ENCODE measurements at regions not wholly inside any gene's neighbourhood (a gene's known extent, or its start where the extent isn't known, plus 50 kb on each side); places are given as distances from the start of the nearest gene placed in this dataset.
"Not testable (repeated sequence)": the region's sequence is repeated elsewhere in the genome, so short reads cannot be mapped to it uniquely, and the experiment has no call there.

DNA sequence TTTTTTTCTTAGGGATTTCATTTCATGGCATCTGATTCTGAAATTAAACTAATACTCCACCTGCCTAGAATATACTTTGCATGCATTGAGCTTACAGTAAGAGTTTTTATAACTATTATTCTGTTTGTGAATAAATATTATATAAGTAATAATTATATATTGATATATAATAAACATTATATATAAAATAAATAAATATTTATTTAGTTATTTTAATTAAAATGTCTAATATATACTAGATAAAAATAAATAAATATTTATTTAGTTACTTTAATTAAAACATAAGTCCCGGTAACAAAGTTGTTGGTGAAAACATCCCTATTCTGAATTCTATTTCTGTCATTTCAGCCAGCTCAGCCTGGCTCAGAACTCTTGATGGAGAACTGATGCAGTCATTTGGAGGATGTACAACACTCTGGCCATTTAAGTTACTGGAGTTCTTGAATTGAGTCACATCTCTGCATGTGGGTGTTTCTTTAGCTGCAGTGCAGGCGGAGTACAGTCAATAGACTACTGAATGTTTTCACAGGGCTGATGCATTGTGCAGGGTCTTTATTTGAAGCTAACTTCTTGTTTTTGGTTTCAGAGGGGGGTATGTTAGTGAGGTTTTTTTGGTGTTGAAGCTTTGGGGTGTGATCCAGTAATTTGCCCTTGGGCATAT is 508.9 kb upstream of the ADGRB3 start:
- no peaks in the 10 kb centered on the region for H3K27me3 Mint-ChIP-seq (ENCODE audit: insufficient read depth)
- H3K36me3 Mint-ChIP-seq (ENCODE audit: low read depth) = no peaks in the 10 kb centered on the region
- no peak overlapping the region for H3K4me3 Mint-ChIP-seq
- H3K4me1 Mint-ChIP-seq (ENCODE audit: low read depth) = no peaks in the 10 kb centered on the region; the same call in 1 of the 2 replicates
- DNase-seq = no peak
- peaks cover 31% of the 10 kb centered on the region for H3K9me3 Mint-ChIP-seq
- no peak overlapping the region for H3K27ac Mint-ChIP-seq
- TF ChIP-seq, protein P1, sequence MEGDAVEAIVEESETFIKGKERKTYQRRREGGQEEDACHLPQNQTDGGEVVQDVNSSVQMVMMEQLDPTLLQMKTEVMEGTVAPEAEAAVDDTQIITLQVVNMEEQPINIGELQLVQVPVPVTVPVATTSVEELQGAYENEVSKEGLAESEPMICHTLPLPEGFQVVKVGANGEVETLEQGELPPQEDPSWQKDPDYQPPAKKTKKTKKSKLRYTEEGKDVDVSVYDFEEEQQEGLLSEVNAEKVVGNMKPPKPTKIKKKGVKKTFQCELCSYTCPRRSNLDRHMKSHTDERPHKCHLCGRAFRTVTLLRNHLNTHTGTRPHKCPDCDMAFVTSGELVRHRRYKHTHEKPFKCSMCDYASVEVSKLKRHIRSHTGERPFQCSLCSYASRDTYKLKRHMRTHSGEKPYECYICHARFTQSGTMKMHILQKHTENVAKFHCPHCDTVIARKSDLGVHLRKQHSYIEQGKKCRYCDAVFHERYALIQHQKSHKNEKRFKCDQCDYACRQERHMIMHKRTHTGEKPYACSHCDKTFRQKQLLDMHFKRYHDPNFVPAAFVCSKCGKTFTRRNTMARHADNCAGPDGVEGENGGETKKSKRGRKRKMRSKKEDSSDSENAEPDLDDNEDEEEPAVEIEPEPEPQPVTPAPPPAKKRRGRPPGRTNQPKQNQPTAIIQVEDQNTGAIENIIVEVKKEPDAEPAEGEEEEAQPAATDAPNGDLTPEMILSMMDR (IDR thresholded peaks at IDR 0.05) = no peak

DNA sequence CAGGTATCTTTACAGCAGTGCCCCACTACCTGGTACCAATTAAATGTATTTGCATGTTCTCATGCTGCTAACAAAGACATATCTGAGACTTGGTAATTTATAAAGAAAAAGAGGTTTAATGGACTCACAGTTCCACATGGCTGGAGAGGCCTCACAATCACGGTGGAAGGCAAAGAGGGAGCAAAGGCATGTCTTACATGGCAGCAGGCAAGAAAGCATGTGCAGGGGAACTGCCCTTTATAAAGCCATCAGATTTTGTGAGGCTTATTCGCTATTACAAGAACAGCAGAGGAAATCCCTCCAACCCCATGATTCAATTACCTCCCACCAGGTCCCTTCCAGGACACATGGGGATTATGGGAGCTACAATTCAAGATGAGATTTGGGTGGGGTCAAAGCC is 512.1 kb upstream of the ADGRB3 start:
- H3K27ac Mint-ChIP-seq; H3K4me3 Mint-ChIP-seq; H3K36me3 Mint-ChIP-seq (ENCODE audit: low read depth); DNase-seq; H3K4me1 Mint-ChIP-seq (ENCODE audit: low read depth); H3K27me3 Mint-ChIP-seq (ENCODE audit: insufficient read depth): not testable (repeated sequence)
- peaks cover 25% of the 10 kb centered on the region for H3K9me3 Mint-ChIP-seq

DNA sequence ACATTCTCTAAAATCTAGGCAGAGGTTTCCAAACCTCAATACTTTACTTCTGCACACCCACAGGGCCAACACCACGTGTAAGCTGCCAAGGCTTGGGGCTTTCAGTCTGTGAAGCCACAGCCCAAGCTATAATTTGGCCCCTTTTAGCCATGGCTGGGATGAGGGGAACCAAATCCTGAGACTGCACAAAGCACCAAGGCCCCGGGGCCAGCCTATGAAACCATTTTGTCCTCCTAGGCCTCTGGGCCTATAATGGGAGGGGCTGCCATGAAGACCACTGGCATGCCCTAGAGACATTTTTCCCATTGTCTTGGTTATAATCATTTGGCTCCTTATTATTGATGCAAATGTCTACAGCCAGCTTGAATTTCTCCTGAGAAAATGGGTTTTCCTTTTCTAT is 513.0 kb upstream of the ADGRB3 start:
- TF ChIP-seq, protein P1 (IDR thresholded peaks at IDR 0.05) = no peak
- peaks cover 20% of the 10 kb centered on the region for H3K9me3 Mint-ChIP-seq

DNA sequence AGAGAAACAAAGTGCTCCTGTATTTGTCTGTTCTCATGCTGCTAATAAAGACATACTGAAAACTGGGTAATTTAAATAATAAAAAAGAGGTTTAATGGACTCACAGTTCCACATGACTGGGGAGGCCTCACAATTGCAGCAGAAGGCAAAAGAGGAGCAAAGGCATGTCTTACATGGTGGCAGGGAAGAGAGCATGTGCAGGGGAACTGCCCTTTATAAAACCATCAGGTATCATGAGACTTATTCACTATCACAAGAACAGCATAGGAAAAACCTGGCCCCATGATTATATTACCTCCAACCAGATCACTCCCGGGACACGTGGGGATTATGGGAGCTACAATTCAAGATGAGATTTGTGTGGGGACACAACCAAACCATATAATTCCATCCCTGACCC is 514.1 kb upstream of the ADGRB3 start:
- H3K27ac Mint-ChIP-seq; H3K36me3 Mint-ChIP-seq (ENCODE audit: low read depth); H3K4me3 Mint-ChIP-seq; H3K27me3 Mint-ChIP-seq (ENCODE audit: insufficient read depth); DNase-seq; H3K4me1 Mint-ChIP-seq (ENCODE audit: low read depth): not testable (repeated sequence)
- peaks cover 23% of the 10 kb centered on the region for H3K9me3 Mint-ChIP-seq

More for the DNA sequence above, 513.0 kb upstream of the ADGRB3 start:
- DNase-seq = no peak
- no peaks in the 10 kb centered on the region for H3K4me1 Mint-ChIP-seq (ENCODE audit: low read depth)
- no peak overlapping the region for H3K27ac Mint-ChIP-seq
- no peak overlapping the region for H3K4me3 Mint-ChIP-seq
- H3K36me3 Mint-ChIP-seq (ENCODE audit: low read depth) = no peaks in the 10 kb centered on the region
- no peaks in the 10 kb centered on the region for H3K27me3 Mint-ChIP-seq (ENCODE audit: insufficient read depth)

DNA sequence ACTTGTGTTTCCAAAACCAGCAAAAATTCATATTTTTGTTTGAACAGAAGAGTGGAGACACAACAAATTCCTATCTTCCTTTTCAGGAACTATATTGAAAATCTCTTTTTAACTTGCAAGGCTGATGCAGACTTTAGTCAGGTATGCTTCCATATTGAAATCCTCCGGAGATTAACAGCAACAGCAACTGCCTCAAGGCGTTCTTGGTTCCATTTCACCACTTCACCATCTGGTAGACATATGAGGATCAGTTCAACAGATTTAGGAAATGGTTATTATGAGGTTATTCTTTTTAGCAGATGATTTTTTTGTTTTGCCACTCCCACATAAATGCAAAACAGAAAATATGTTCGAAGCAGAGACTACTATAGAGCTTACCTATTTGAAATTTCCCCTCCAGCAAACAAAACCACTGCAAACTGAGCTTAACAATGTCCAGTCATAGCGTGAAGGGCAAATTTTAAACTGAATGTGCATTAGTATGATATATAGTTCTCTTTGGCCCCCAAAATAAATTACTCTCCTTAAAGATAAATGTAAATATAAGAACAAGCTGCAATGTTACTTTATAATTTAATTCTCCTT is 520.5 kb upstream of the ADGRB3 start:
- DNase-seq = no peak
- TF ChIP-seq, protein P1 (IDR thresholded peaks at IDR 0.05) = no peak
- H3K36me3 Mint-ChIP-seq (ENCODE audit: low read depth) = no peaks in the 10 kb centered on the region
- no peak overlapping the region for H3K4me3 Mint-ChIP-seq
- H3K4me1 Mint-ChIP-seq (ENCODE audit: low read depth) = no peaks in the 10 kb centered on the region; the same call in 1 of the 2 replicates
- peaks cover 6% of the 10 kb centered on the region; the same call in 1 of the 2 replicates for H3K9me3 Mint-ChIP-seq
- H3K27ac Mint-ChIP-seq = no peak overlapping the region
- no peaks in the 10 kb centered on the region for H3K27me3 Mint-ChIP-seq (ENCODE audit: insufficient read depth)

DNA sequence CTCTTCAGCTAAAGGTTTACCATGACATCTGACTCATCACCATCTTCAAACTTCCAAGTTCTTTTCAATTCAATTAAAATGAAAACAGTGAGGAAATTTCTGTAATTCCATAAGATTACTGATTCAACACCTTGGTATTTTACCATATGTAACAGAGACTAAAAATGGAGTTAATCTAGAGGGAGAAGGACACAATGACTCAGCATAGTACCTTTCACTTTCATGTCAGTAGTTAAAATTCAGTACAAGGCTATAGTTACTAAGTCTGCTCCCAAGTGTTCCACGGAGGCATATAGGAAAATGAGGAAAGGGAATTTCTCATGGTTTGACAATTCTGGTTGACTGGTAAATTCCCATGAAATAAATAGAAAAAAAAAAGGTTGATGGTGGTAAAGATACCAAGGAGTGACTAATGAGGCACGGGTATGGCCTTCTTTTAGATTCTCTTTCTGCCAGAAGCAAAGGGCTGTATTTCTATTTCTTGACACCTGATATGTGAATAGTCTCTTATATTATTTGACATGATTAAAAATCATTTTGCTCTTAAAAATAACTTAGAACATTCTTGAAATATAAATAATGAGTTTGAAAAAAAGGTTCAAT is 526.7 kb upstream of the ADGRB3 start:
- Mint-ChIP-seq H3K27ac (no peak overlapping the region; the same call in 1 of the 2 replicates), H3K27me3 (ENCODE audit: insufficient read depth) (no peaks in the 10 kb centered on the region), H3K36me3 (ENCODE audit: low read depth) (no peaks in the 10 kb centered on the region), H3K4me1 (ENCODE audit: low read depth) (no peaks in the 10 kb centered on the region; the same call in 1 of the 2 replicates), H3K4me3 (no peak overlapping the region), H3K9me3 (peaks cover 11% of the 10 kb centered on the region)
- DNase-seq = no peak
- TF ChIP-seq, protein P1 (IDR thresholded peaks at IDR 0.05) = no peak
